DOHH2 (cell line): ENCODE measurements at regions not wholly inside any gene's neighbourhood (a gene's known extent, or its start where the extent isn't known, plus 50 kb on each side); places are given as distances from the start of the nearest gene placed in this dataset.

ENCODE experiments used
- H3F3A ChIP-seq: fragments of 200-600 bp; sonication (generic), shearing (Covaris generic); 2 replicates; pipeline ENCODE4 v1.6.0; 2016; ENCODE audit warnings: antibody characterized with exemption, mild to moderate bottlenecking; ENCODE audit not compliant: control insufficient read depth, insufficient read depth
- H3K27ac ChIP-seq: fragments of 200-600 bp; sonication (generic); 2 replicates; pipeline ENCODE4 v1.5.1; 2014; ENCODE audit warnings: low read depth, mild to moderate bottlenecking, low read length, moderate library complexity
- H3K27me3 ChIP-seq: fragments of 200-600 bp; sonication (generic); 2 replicates; pipeline ENCODE4 v1.6.1; 2014; ENCODE audit warnings: mild to moderate bottlenecking, low read length, mixed read lengths; ENCODE audit not compliant: control insufficient read depth
- H3K36me3 ChIP-seq: fragments of 200-600 bp; sonication (generic); 2 replicates; pipeline ENCODE4 v1.6.1; 2014; ENCODE audit warnings: mild to moderate bottlenecking, low read length, moderate library complexity, mixed read lengths; ENCODE audit not compliant: control insufficient read depth
- H3K4me1 ChIP-seq: fragments of 200-600 bp; sonication (generic); 2 replicates; pipeline ENCODE4 v1.6.1; 2014; ENCODE audit warnings: mild to moderate bottlenecking, low read length, mixed read lengths; ENCODE audit not compliant: control insufficient read depth
- H3K4me2 ChIP-seq: fragments of 200-600 bp; sonication (generic); 2 replicates; pipeline ENCODE4 v1.6.0; 2014; ENCODE audit warnings: mild to moderate bottlenecking, low read length, moderate library complexity
- H3K4me3 ChIP-seq: fragments of 200-600 bp; sonication (generic); 2 replicates; pipeline ENCODE4 v1.5.1; 2014; ENCODE audit warnings: mild to moderate bottlenecking, low read length, mixed read lengths
- H3K79me2 ChIP-seq: fragments of 200-600 bp; sonication (generic); 2 replicates; pipeline ENCODE4 v1.6.1; 2014; ENCODE audit warnings: mild to moderate bottlenecking, low read length, mixed read lengths; ENCODE audit not compliant: control insufficient read depth
- H3K9me2 ChIP-seq: fragments of 200-600 bp; sonication (generic); replicated peaks from 2 replicates; pipeline ENCODE4 v1.6.1; 2014; ENCODE audit warnings: mild to moderate bottlenecking, low read length, mixed read lengths; ENCODE audit not compliant: control insufficient read depth
- H3K9me3 ChIP-seq: fragments of 200-600 bp; sonication (generic); 2 replicates; pipeline ENCODE4 v1.6.1; 2014; ENCODE audit warnings: antibody characterized with exemption, low read length, mixed read lengths; ENCODE audit not compliant: control insufficient read depth, insufficient read depth
- H4K20me1 ChIP-seq: fragments of 200-600 bp; sonication (generic); 2 replicates; pipeline ENCODE4 v1.6.0; 2014; ENCODE audit warnings: low read depth, mild to moderate bottlenecking, antibody characterized with exemption, low read length, moderate library complexity; ENCODE audit not compliant: control insufficient read depth, insufficient read depth
- CTCF ChIP-seq: fragments of 200-600 bp; sonication (generic); IDR thresholded peaks from one replicate; pipeline ENCODE4 v1.5.1; 2014; ENCODE audit warnings: antibody characterized with exemption, mild to moderate bottlenecking, low read depth, low read length; ENCODE audit not compliant: poor library complexity, severe bottlenecking
- EZH2phosphoT487 ChIP-seq: fragments of 200-600 bp; sonication (generic); IDR thresholded peaks from 2 replicates; pipeline ENCODE4 v1.6.1; 2017; ENCODE audit warnings: borderline replicate concordance, mild to moderate bottlenecking, antibody characterized with exemption, low read length, moderate library complexity, mixed read lengths

DNA sequence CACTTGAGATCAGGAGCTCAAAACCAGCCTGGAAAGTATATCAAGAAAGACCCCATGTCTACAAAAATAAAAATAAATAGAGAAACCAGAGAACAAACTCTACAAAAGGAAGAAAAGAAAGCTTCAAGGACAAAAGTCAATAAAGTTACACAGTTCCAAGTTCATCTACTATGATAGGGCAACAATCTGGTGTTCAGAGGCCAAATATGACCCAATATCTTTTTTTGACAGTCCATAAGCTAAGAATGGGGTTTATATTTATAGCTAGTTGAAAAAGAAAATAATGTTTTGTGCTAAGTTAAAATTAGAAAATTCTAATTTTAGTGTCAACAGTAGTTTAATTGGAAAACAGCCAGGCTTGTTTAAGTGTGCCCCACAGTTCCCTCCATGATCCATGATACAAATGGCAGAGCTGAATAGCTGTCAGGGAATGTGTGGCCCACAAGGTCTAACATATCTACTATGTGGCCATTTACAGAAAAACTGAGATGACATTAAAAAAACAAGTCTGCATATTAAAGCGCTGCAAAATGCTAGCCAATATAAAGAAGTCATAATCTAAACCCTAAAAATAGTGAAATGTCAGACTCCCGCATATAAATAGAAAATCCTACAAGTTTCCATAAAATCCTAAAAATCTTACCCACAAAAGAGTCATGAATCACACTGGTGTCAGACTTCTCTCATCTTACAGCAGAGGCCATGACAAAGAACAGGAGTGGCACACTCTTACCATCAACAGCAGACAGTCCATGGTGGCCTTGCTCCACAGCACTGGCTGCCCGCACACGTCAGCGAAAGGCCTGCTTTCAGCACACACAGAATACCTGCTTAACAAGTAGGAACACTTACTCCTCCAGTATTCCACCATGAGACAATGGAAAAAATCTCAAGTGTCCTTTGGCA is 281.9 kb upstream of the HSFY2 start:
- Histone ChIP-seq H3K27me3 (no peaks in the 10 kb centered on the region), H3K79me2 (no peaks in the 10 kb centered on the region), H3K4me3 (no peak overlapping the region), H3K9me2 (no peaks in the 10 kb centered on the region), H3F3A (no peaks in the 10 kb centered on the region), H3K4me2 (no peak overlapping the region), H4K20me1 (no peaks in the 10 kb centered on the region), H3K9me3 (no peaks in the 10 kb centered on the region), H3K27ac (no peak overlapping the region), H3K36me3 (no peaks in the 10 kb centered on the region), H3K4me1 (no peaks in the 10 kb centered on the region)
- no peak for TF ChIP-seq EZH2phosphoT487
- TF ChIP-seq CTCF: no peak

GRCh38 chrY:19053806-19054205 is 280.3 kb upstream of the HSFY2 start:
- H3K27me3 ChIP-seq: no peaks in the 10 kb centered on the region
- H3K9me2 ChIP-seq: no peaks in the 10 kb centered on the region
- TF ChIP-seq CTCF (no peak), EZH2phosphoT487 (no peak)
- H3K27ac ChIP-seq: no peak overlapping the region
- no peaks in the 10 kb centered on the region for H3K9me3 ChIP-seq
- H3K4me1 ChIP-seq: no peaks in the 10 kb centered on the region
- H3K36me3 ChIP-seq: no peaks in the 10 kb centered on the region
- no peaks in the 10 kb centered on the region for H3F3A ChIP-seq
- no peaks in the 10 kb centered on the region for H4K20me1 ChIP-seq
- H3K79me2 ChIP-seq: no peaks in the 10 kb centered on the region
- H3K4me3 ChIP-seq: no peak overlapping the region
- H3K4me2 ChIP-seq: no peak overlapping the region

DNA sequence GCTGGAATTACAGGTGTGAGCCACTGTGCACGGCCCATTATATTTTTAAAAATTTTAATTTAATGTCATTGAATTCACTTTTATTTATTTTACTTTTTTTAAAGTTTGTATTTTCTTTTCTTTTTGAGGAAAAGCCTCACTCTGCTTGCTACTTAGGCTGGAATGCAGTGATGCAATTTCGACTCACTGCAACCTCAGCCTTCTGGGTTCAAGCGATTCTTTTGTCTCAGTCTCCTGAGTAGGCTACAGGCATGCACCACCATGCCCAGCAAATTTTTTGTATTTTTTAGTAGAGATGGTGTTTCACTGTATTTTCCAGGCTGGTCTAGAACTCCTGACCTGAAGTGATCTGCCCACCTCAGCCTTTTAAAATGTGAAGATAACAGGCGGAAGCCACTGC is 277.5 kb upstream of the HSFY2 start:
- Histone ChIP-seq H3K27me3 (no peaks in the 10 kb centered on the region), H3K4me3 (no peak overlapping the region), H3K36me3 (no peaks in the 10 kb centered on the region), H3F3A (no peaks in the 10 kb centered on the region), H4K20me1 (no peaks in the 10 kb centered on the region), H3K4me1 (no peaks in the 10 kb centered on the region), H3K9me2 (no peaks in the 10 kb centered on the region), H3K9me3 (no peaks in the 10 kb centered on the region), H3K4me2 (no peak overlapping the region), H3K79me2 (no peaks in the 10 kb centered on the region), H3K27ac (no peak overlapping the region)
- no peak for TF ChIP-seq EZH2phosphoT487
- TF ChIP-seq CTCF: no peak
